GM12878 (cell line): ENCODE measurements at regions not wholly inside any gene's neighbourhood (a gene's known extent, or its start where the extent isn't known, plus 50 kb on each side); places are given as distances from the start of the nearest gene placed in this dataset.

Experiments
- CTCF ChIP-seq, 3 experiments: IDR thresholded peaks in 2 of 3; conservative IDR thresholded peaks in 1 of 3; 2 replicates each; pipeline ENCODE4 v1.5.1; 2011; ENCODE audit warnings: low read depth in 3 of 3, low read length in 3 of 3, mild to moderate bottlenecking in 3 of 3, control low read depth in 2 of 3, moderate library complexity in 2 of 3, inconsistent platforms in 1 of 3, mixed read lengths in 1 of 3; ENCODE audit not compliant: control insufficient read depth in 2 of 3, insufficient read depth in 1 of 3; ENCODE audit errors: extremely low read depth in 1 of 3
- EZH2 ChIP-seq: IDR thresholded peaks from 2 replicates; pipeline ENCODE4 v1.6.1; 2012; ENCODE audit warnings: low read depth, mild to moderate bottlenecking, control low read depth, inconsistent platforms, low read length, borderline replicate concordance; ENCODE audit not compliant: control insufficient read depth
- HDAC2 ChIP-seq: fragments of 200-600 bp; sonication (generic); IDR thresholded peaks from 2 replicates; pipeline ENCODE4 v1.6.1; 2017
- JUNB ChIP-seq: IDR thresholded peaks from 2 replicates; pipeline ENCODE4 v1.6.1; 2016; ENCODE audit warnings: antibody characterized with exemption, mild to moderate bottlenecking
- RAD21 ChIP-seq: IDR thresholded peaks from 2 replicates; pipeline ENCODE4 v1.6.1; 2011; ENCODE audit warnings: mild to moderate bottlenecking, low read depth, low read length, moderate library complexity; ENCODE audit not compliant: insufficient read depth
- RAD51 ChIP-seq: fragments of 450-650 bp; IDR thresholded peaks from 2 replicates; pipeline ENCODE4 v1.6.1; 2016; ENCODE audit warnings: moderate library complexity, mild to moderate bottlenecking, inconsistent platforms
- REST ChIP-seq: IDR thresholded peaks from 2 replicates; pipeline ENCODE4 v1.6.1; 2012; ENCODE audit warnings: mild to moderate bottlenecking, low read depth, low read length
- SMARCA5 ChIP-seq: fragments of 450-650 bp; IDR thresholded peaks from 2 replicates; pipeline ENCODE4 v1.6.1; 2017; ENCODE audit warnings: mild to moderate bottlenecking
- YBX1 ChIP-seq: fragments of 450-650 bp; IDR thresholded peaks from 2 replicates; pipeline ENCODE4 v1.6.1; 2016; ENCODE audit warnings: antibody characterized with exemption

- TF ChIP-seq CTCF (IDR thresholded peaks at IDR 0.05 in 2 of 3, conservative IDR thresholded peaks at IDR 0.05 in 1 of 3; ENCODE audit: control insufficient read depth in 2 of 3, extremely low read depth in 1 of 3, insufficient read depth in 1 of 3, low read depth in 3 of 3, low read length in 3 of 3) (no peak), RAD21 (no peak), JUNB (no peak), SMARCA5 (no peak), RAD51 (no peak), REST (no peak), HDAC2 (no peak), EZH2 (no peak), YBX1 (no peak)
Observed at GRCh38 chr1:228825840-228826484, 90.7 kb downstream of the RHOU start.
